HEK293 (cell line): ENCODE measurements at regions not wholly inside any gene's neighbourhood (a gene's known extent, or its start where the extent isn't known, plus 50 kb on each side); places are given as distances from the start of the nearest gene placed in this dataset.

Source experiments
- CTCF ChIA-PET: fragments of 350-600 bp; formaldehyde crosslinking; extraction: SDS; loops from one replicate; lab custom pipeline; 2021; ENCODE audit warnings: antibody characterized with exemption; lab: Yijun Ruan, JAX
- POLR2A ChIA-PET: fragments of 300-600 bp; formaldehyde crosslinking; extraction: SDS; loops from one replicate; lab custom pipeline; 2020; ENCODE audit warnings: antibody characterized with exemption, inconsistent platforms; lab: Yijun Ruan, JAX
- H3K27ac ChIP-seq: fragments of 200-500 bp; sonication (Bioruptor generic); 2 replicates; pipeline ENCODE4 v1.5.1; 2014; ENCODE audit warnings: low read depth, low read length, control low read depth, inconsistent platforms; ENCODE audit errors: extremely low read depth
- H3K36me3 ChIP-seq, 2 experiments: fragments of 200-500 bp in 1 of 2; sonication (Bioruptor generic) in 1 of 2; 1 replicate in 1 of 2; 2 replicates in 1 of 2; pipeline ENCODE4 v1.5.1; 2014 to 2017; ENCODE audit warnings: inconsistent platforms in 2 of 2, low read length in 2 of 2; ENCODE audit not compliant: control insufficient read depth in 2 of 2, insufficient read depth in 1 of 2
- H3K4me1 ChIP-seq: fragments of 200-500 bp; sonication (Bioruptor generic); 2 replicates; pipeline ENCODE4 v1.5.1; 2014; ENCODE audit warnings: mild to moderate bottlenecking, low read length, inconsistent platforms; ENCODE audit not compliant: control insufficient read depth, insufficient read depth
- H3K4me3 ChIP-seq: 2 replicates; pipeline ENCODE4 v1.5.1; 2011; ENCODE audit warnings: low read depth, mild to moderate bottlenecking, control low read depth, low read length, moderate library complexity
- H3K9me3 ChIP-seq: fragments of 200-500 bp; sonication (Bioruptor generic); 2 replicates; pipeline ENCODE4 v1.5.1; 2014; ENCODE audit warnings: low read depth, low read length, inconsistent platforms; ENCODE audit not compliant: control insufficient read depth, insufficient read depth
- EGR2 ChIP-seq: fragments of 450-650 bp; formaldehyde crosslinking; IDR thresholded peaks from 2 replicates; pipeline ENCODE4 v1.5.1; 2016; ENCODE audit warnings: low read depth, missing biosample characterization, missing genetic modification characterization
- KLF8 ChIP-seq: fragments of 450-650 bp; formaldehyde crosslinking; IDR thresholded peaks from 2 replicates; pipeline ENCODE4 v1.5.1; 2016; ENCODE audit warnings: missing biosample characterization, missing genetic modification characterization
- PRDM2 ChIP-seq: fragments of 450-650 bp; formaldehyde crosslinking; IDR thresholded peaks from 2 replicates; pipeline ENCODE4 v1.5.1; 2016; ENCODE audit warnings: missing biosample characterization, missing genetic modification characterization, borderline replicate concordance
- PRDM6 ChIP-seq: fragments of 450-650 bp; formaldehyde crosslinking; IDR thresholded peaks from 2 replicates; pipeline ENCODE4 v1.5.1; 2017; ENCODE audit warnings: missing biosample characterization, missing genetic modification characterization
- ZBTB8A ChIP-seq: fragments of 450-650 bp; formaldehyde crosslinking; IDR thresholded peaks from 2 replicates; pipeline ENCODE4 v1.5.1; 2016; ENCODE audit warnings: missing biosample characterization, missing genetic modification characterization
- ZNF146 ChIP-seq: fragments of 450-650 bp; formaldehyde crosslinking; IDR thresholded peaks from 2 replicates; pipeline ENCODE4 v1.5.1; 2016; ENCODE audit warnings: missing biosample characterization, missing genetic modification characterization
- ZNF18 ChIP-seq: fragments of 450-650 bp; formaldehyde crosslinking; IDR thresholded peaks from 2 replicates; pipeline ENCODE4 v1.5.1; 2016; ENCODE audit warnings: missing biosample characterization, missing genetic modification characterization
- ZNF2 ChIP-seq: fragments of 450-650 bp; formaldehyde crosslinking; IDR thresholded peaks from 2 replicates; pipeline ENCODE4 v1.5.1; 2016; ENCODE audit warnings: missing biosample characterization, missing genetic modification characterization
- ZNF221 ChIP-seq: fragments of 450-650 bp; formaldehyde crosslinking; IDR thresholded peaks from 2 replicates; pipeline ENCODE4 v1.5.1; 2017; ENCODE audit warnings: missing biosample characterization, missing genetic modification characterization, borderline replicate concordance
- ZNF23 ChIP-seq: fragments of 450-650 bp; formaldehyde crosslinking; IDR thresholded peaks from 2 replicates; pipeline ENCODE4 v1.5.1; 2016; ENCODE audit warnings: missing biosample characterization, missing genetic modification characterization, borderline replicate concordance
- ZNF280D ChIP-seq: fragments of 450-650 bp; formaldehyde crosslinking; IDR thresholded peaks from 2 replicates; pipeline ENCODE4 v1.5.1; 2016; ENCODE audit warnings: missing biosample characterization, missing genetic modification characterization
- ZNF292 ChIP-seq: fragments of 450-650 bp; formaldehyde crosslinking; IDR thresholded peaks from 2 replicates; pipeline ENCODE4 v1.5.1; 2016; ENCODE audit warnings: low read depth, missing biosample characterization, missing genetic modification characterization, borderline replicate concordance
- ZNF350 ChIP-seq: fragments of 450-650 bp; formaldehyde crosslinking; IDR thresholded peaks from 2 replicates; pipeline ENCODE4 v1.5.0; 2017; ENCODE audit warnings: missing biosample characterization, mild to moderate bottlenecking, missing genetic modification characterization
- ZNF366 ChIP-seq: fragments of 450-650 bp; formaldehyde crosslinking; conservative IDR thresholded peaks from 2 replicates; pipeline ENCODE4 v1.5.1; 2016; ENCODE audit warnings: missing biosample characterization, missing genetic modification characterization
- ZNF404 ChIP-seq: fragments of 450-650 bp; formaldehyde crosslinking; IDR thresholded peaks from 2 replicates; pipeline ENCODE4 v1.5.1; 2017; ENCODE audit warnings: missing biosample characterization, missing genetic modification characterization
- ZNF488 ChIP-seq: fragments of 450-650 bp; formaldehyde crosslinking; IDR thresholded peaks from 2 replicates; pipeline ENCODE4 v1.5.1; 2016; ENCODE audit warnings: missing biosample characterization, missing genetic modification characterization
- ZNF610 ChIP-seq: fragments of 450-650 bp; formaldehyde crosslinking; IDR thresholded peaks from 2 replicates; pipeline ENCODE4 v1.5.1; 2016; ENCODE audit warnings: missing biosample characterization, missing genetic modification characterization, borderline replicate concordance
- ZXDB ChIP-seq: fragments of 450-650 bp; formaldehyde crosslinking; IDR thresholded peaks from 2 replicates; pipeline ENCODE4 v1.5.1; 2016; ENCODE audit warnings: missing biosample characterization, missing genetic modification characterization

- no peaks in the 10 kb centered on the region; the same call in 1 of the 2 replicates for H3K4me1 ChIP-seq
- H3K27ac ChIP-seq = no peak overlapping the region
- no peaks in the 10 kb centered on the region for H3K36me3 ChIP-seq
- H3K9me3 ChIP-seq = no peaks in the 10 kb centered on the region
- H3K4me3 ChIP-seq = no peak overlapping the region
- TF ChIP-seq ZNF221 (tag by site-specific recombination) = no peak
- TF ChIP-seq EGR2 (tag by site-specific recombination) = no peak
- TF ChIP-seq PRDM6 (tag by site-specific recombination) = no peak
- TF ChIP-seq ZNF280D (tag by site-specific recombination) = no peak
- no peak for TF ChIP-seq ZXDB
- TF ChIP-seq ZNF366 (tag by site-specific recombination) = no peak
- TF ChIP-seq ZNF2 (tag by site-specific recombination) = no peak
- no peak for TF ChIP-seq ZNF610
- TF ChIP-seq ZNF18 = no peak
- TF ChIP-seq ZNF404 = no peak
- no peak for TF ChIP-seq ZNF23 (tag by site-specific recombination)
- TF ChIP-seq ZNF146 (tag by site-specific recombination) = no peak
- TF ChIP-seq PRDM2 = no peak
- TF ChIP-seq KLF8 (tag by site-specific recombination) = no peak
- TF ChIP-seq ZBTB8A (tag by site-specific recombination) = no peak
- TF ChIP-seq ZNF292 (tag by site-specific recombination) = no peak
- no peak for TF ChIP-seq ZNF488 (tag by site-specific recombination)
- TF ChIP-seq ZNF350 (tag by site-specific recombination) = no peak
- POLR2A ChIA-PET = no interaction called here
- CTCF ChIA-PET = no interaction called here
Observed at GRCh38 chr22:27237080-27237741, 564.3 kb downstream of the MN1 start.
